Globus pallidus (tissue), 1 donor: ENCODE measurements at regions not wholly inside any gene's neighbourhood (a gene's known extent, or its start where the extent isn't known, plus 50 kb on each side); places are given as distances from the start of the nearest gene placed in this dataset.
A peak's percentile ranks its signal among the peaks of the same experiment; 100 is the strongest.

Experiments
- DNase-seq: peaks from one replicate; pipeline ENCODE4 v3.0.0-alpha.2; 2015; ENCODE audit warnings: low spot score

DNA sequence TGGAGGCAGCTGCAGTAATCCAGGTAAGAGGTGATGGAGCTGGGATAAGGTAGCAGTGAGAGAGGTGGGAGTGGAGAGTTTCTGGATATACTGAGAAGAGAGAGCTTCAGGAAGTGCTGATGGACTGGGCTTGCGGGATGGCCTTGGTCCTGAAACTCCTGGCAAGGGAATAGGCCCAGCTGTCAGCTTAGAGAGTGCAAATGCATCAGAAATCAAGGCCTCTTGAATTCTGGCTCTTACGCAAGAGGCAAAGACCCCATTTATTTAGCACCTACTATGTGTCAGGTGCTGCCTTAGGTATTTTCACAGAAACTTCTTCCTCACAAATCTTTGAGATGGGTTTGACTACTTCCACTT is 227.2 kb upstream of the MAP3K1 start:
- DNase-seq, result no peak

DNA sequence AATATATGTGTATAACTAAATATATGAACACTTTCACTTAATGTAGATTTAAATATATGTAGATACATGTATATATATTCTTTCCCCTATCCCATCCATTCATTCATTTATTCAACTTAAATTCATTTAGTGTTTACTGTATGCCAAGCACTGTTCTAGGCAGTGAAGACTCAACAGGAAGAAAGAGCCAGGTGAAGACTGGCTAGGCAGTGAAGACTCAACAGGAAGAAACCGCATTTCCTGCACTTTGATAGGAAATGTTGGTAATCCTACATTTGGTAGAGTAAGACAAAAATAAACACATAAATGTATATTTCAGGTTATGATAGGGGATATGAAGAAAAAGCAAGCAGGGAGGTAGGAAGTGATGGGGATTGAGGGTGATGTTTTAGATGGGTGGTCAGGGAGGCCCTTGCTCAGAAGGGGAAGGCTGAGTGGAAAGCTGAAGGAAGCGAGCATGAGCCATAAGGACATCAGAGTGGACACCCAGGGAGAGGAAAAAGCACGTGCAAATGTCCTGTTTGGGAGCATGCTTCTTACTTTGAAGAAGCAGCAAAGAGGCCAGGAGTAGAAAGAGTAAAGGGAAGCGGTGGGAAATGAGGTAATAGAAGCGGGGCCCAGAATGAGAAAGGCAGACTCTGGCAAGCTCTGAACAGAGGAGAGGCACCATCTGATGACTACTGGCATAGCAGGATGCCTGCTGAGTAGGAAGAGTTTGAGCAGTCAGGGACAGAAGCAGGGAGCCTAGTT is 227.8 kb upstream of the MAP3K1 start:
- no peak for DNase-seq

DNA sequence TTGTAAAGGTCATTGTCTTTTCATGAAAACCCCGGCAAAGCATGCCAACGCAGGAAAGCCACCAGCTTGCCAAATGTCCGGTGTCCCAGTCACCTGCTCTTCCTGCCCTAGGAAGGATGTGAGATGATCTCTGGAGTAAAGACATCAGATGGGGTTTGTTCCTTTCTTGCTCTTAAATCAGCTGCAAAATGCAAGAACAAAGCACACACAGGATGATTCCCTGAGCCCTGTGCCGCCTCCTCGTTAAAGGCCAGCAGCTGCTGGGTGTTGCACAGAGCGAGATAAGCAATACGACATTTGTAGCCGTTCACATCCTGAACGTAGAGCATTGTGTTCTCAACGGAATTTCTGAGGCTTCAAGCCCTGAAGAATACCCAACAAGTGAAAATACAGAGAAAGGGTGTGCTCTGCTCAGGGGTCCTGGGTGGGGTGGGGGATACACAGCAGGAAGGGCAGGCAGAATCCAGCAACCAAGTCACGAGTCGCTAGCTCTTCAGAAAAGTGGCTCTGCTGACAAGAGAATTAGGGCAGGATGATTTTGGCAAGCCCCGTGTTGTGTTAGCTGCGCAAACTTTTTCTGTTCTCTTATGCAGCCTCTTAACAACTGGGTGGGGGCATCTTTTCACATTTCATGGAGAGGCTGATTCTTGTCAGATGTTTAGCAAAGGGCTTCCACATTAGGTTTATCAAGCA is 229.2 kb upstream of the MAP3K1 start:
- no peak for DNase-seq

DNA sequence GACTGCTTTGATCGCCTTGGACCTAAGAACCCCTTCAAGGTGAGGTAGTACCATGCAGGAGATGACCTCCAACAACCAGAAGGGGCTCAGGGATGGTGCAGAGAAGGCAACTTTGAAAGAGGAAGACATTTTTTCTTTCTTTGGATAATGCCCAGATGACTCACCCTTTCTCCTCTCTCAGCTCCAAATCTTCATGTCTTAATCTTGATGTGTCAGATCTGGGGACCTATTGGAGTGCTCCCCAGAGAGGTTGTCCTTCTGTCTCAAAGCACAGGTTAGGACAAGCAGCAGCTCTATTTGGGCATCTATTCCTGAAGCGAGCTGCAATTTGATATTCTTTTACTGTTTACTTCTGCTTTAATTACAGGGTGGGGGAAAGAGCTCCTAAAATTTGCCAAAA is 229.9 kb upstream of the MAP3K1 start:
- no peak for DNase-seq

DNA sequence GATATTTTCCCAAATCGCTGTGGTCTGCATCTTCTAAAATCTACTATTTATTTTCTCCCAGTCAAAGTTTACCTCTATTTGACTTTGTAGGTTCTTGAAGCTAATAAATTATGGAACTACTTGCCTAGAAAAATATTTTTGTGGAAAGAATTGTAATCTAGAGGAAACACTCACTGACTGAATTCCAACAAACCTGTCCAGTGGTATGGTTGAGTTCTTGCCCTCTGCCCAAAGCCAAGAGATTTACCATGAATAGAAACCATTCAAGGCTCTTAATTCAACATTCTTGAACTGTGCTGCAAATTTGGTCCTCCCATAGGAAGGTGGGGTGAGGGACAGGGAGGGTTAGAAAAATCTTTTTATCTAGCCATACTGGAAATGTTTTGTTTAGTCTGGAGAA is 233.9 kb upstream of the MAP3K1 start:
- DNase-seq, result no peak

DNA sequence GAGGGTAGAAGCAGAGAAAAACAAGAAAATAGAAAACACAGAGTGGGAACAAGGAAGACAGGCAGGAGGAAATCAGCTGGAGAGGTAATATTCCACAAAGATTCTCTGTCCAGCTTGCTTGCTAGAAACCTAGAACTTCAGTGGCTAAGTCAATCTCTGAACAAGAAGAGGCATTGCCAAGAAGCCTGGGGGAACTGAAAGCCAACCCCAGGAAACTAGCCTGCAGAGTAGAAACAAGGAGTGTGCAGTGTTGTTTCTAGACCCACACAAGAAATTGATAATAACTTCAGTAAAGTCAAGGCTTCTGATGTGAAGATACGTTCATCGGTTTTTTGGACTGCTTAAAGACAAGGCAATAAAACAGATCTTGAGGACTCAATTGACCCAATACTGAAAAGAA is 234.5 kb upstream of the MAP3K1 start:
- no peak for DNase-seq

DNA sequence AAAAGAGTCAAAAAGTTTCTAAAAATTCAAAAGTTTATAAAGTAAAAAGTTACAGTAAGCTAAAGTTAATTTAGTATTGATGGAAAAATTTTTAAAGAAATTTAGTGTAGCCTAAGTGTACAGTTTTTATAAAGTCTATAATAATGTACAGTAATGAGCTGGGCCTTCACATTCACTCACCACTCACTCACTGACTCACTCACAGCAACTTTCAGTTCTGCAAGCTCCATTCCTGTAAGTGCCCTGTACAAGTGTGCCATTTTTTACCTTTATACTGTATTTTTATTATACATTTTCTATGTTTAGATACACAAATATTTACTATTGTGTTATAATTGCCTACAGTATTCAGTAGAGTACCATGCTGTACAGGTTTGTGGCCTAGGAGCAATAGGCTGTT is 239.5 kb upstream of the MAP3K1 start:
- DNase-seq, result no peak

DNA sequence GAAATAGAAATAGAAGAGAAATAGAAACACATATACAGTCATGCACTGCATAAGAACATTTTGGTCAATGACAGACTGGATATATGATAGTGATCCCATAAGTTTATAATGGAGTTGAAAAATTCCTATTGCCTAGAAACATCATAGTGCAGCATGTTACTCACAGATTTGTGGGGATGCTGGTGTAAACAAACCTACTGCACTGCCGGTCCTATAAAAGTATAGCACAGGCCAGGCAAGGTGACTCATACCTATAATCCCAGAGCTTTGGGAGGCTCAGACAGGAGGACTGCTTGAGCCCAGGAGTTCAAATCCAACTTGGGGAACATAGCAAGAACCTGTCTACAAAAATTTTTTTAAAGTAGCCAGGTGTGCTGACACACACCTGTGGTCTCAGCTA is 240.6 kb upstream of the MAP3K1 start:
- DNase-seq, result no peak

DNA sequence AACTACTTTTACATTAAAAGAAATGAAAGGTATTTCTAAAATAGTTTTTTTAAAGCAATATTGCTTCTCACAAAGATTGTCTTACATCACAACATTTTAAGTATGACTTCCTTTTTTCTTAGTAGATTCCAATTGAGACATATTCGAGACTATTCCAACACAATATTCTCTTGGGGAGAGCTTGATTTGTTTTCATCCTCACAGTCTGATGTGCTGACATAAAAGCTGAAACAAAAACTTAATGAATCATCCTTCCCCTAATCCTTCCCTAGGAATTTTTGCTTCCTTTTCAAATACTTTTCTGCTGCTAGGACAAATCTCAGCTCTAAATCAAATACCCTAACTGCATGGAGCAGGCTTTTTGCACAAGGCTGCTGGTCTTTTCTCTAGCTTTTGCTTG is 245.8 kb upstream of the MAP3K1 start:
- DNase-seq, result no peak

DNA sequence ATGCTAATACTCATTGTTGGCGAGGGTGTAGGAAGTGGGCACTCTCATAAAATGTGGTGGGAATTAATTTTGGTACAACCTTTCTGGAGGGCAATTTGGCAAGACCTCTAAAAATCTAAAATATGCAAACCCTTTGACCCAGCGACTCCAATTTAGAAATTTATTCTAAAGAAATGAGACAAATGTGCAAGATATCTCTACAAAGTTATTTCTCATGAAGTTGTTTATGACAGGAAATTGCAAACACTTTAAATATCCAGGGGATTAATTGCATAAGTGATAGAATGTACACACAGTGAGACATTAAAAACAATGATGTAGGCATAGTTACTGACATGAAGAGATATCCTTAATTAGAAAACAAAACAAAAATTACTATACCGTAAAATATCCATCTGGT is 246.3 kb upstream of the MAP3K1 start:
- DNase-seq, result no peak

DNA sequence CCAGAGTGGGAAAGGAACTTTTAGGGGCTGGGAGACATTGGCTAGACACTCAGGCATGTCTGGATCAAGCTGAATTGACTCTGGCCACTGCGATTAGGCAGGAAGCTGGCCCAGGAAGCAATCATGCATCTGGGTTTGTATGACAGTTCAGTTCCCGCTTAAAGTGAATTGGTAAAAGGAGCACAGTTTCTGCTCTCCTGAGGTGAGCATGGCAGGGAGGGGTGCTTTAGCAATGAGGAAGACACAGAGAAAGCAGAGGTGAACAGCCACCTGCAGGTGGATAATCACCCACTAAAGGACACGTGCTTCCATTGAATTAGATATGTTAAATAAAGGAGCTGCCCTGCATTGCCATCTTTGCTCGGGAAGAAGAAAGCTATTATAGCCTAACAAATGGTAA is 248.1 kb upstream of the MAP3K1 start:
- no peak for DNase-seq

DNA sequence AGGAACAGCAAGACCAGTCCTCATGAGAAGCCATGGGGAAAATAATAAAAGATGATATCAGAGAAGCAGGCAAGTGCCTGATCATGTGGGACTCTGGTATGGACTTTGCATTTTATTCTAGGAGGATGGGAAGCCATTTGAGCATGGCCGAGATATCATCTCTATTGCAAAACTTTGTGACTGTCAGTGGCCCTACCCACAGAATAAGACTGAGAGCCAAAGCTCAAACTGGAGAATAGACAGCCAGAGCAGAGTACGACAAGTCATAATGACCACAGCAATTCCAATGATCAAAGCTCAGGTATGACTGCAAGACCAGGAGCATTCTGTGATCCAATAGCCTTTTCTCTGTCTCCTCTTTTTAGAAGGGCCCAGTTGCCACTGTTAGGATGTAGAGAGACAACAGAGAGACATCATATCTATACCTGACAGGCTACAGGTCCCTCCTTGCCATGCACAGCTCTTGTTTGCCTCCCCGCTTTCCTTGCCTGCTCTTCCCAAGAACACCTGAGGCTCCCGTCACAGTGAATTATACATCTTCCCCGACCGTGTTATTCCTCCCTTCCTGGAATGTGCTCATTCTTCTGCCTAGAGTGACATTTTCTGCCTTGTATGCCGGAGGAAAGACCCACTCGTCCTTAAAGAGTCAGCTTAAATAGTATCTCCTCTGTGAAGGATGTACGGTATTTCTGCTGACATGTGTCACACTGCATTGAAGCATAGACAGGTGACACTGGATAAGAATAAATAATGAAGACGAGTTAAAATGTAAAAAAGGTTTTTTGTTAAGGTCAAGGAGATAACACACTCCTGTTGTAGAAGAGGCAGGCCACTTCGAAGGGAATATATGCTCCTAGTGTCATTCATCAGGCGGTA is 248.7 kb upstream of the MAP3K1 start:
- DNase-seq, result no peak

DNA sequence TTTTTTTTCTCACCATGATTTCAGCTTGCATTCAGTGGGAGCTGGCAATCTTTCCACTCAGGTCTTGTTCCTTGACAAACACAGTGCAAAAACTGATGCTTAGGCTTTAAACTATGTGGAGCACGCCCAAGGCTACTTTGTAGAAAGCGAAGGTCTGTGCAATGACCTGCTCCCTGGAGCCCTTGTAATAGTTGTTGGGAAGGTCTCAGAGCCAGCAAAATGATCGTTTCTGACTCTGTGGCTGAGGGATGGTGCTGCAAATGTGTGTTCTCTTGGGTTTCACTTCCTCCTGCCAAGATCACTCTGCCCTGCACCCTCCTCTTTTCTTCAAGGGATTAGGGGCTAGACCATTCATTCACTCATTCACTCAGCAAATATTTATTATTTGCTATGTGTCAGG is 249.7 kb upstream of the MAP3K1 start:
- peak; percentile 11 for DNase-seq

DNA sequence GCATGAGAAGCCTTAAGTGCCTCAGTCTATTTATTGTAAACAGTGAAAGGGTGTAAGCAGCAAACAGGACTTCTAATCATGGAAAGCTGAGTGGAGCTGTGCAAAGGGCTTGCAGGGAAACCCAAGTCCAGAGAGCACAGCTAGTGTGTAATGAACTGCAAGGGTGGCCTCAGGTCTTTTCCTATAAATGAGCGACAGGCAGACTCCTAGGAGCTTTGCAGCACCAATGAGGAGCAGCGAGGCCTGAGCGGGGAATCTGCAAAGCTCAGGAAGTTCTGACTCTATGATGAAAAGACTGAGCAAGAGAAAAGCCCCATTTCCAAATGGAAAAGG is 250.1 kb upstream of the MAP3K1 start:
- DNase-seq, result no peak

DNA sequence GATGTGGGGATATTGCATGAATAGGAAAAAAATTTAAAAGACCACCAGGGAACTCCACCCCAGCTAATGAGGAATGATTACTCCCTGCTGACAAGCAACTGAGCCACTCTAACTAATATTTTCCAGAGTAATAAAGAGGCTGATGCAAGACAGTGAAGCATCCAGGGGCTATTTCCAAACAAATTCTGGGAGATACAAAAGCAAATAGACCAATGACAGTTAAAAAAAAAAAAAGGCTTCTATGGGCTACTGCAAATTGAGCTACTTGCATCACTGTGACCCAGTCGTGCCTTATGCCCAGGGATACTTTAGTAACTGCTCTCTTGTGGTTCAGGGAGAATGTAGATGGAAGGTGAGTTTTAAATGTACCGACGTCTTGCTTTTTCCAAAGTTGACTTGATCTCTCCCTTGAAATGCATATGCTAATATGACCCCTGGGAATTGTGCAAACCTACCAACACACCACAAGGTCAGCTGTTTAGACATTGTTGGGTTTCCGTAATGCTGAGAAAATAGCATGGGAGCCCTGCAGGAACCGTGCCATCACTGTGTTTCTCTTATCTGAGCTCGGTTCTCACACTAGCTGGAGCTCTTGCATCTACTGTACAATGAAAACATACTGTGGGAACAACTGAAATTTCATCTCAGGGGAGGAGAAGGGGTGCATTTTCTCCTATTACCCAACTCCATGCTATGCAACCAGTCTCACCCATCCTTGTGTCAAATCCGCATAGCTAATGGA is 250.6 kb upstream of the MAP3K1 start:
- no peak for DNase-seq

DNA sequence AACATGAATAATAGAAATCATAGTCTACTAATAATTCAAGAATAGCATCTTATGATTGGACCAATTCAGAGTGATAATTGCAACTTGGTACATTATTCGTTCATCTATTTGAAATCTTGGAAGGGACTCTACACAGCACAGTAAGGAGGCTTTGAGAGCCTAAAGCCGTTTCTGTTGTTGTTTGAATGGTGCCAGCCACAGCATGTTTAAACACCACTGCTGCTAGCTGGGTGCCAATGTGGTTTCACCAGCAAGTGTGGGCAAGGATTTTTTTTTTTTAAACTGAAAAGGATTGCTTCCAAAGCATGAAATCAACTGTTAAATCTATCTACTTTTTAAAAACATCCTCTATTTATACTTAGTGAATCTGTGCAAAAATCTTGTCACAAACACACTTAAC is 253.9 kb upstream of the MAP3K1 start:
- no peak for DNase-seq

DNA sequence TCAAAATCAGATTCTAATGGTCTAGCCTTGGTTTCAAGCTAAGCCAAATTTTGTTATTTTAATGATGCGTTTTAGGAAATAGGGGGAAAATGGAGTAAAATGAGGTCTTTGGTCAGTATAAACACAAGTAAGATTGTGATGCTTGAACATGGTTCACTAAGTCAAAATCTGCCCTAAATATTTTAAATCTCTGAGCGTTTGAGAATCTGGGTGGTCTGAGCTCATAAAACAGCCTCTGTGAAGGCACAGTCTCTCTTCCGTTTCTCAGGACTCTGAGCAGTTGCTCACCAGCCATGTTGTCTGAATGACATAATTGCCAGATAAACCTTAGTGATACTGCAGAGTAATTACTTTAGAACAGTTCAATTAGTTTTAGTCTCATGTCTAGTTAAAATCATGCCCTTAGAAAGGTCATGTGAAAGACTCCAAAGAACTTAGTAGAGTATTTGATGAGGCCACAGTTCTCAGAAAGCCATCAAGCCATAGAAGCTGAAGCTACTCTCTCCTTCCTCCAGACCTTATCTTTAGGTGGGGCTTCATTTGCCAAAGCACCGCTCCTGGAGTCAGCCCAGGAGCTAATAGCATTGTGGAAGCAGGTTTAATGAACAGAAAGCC is 257.1 kb upstream of the MAP3K1 start:
- no peak for DNase-seq

DNA sequence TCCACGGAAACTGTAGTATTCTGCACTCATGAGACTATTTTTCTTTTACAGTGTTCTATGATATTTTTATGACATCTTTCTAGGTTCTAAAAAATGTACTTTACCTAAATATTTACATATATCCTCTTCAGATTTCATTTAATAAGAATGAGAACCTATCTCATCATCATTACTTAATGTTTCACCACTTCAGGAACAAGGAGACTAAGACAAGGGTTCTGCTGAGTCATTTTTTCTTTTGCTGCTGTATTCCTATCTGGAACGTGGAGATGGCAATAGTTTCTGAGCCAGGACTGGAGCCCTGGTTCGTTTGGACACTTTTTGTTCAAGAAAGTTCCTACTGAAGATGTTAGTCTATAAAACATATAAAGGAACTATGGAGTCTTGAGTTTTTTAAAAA is 258.2 kb upstream of the MAP3K1 start:
- no peak for DNase-seq

DNA sequence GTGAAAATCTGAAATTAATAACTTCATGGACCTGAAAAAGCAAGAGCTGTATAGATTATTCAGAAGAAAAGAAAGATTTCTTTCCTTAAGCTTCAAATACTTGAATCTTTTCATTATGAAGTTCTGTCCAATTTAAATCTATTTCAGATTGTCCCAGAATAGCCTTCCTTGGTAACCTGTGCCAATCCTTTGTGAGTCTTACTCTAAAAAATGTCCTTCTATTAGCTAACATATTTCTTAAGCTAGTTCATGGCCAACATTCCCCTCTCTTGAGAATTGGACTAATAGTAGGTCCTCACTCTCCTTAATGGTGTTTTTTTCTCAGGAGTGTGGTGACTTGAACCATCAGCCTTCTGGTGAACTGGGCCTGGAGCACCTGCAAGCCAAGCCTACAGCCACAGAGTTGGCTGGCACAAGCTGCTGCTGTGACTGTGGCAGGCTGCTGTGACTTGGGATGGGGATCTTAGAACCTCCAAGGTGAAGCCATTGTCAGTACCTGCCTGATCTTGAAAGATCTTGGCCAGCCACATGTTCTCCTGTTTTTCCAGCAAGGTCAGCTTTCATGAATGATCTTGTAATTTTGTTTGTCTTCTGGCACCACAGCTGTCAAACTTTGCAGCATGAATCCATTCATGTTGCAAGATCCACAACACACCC is 262.6 kb upstream of the MAP3K1 start:
- DNase-seq, result no peak

DNA sequence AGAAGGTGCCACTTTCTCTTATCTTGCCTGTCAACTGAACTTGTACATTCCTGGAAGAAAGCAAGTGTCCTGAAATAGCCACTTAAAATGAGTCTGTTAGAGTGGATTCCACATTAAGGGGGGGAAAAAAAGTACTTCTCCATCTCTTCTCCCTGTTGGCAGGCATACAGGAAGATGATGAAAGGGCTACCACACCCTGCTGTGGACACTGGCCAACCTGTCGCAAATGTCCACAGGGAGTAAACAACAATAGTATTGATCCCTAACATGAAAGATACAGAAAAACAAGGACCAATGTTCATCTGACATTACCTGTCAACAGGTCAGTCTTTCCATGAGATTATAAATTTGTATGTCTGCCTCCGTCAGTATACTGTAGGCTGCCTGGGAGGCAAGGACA is 265.1 kb upstream of the MAP3K1 start:
- no peak for DNase-seq

DNA sequence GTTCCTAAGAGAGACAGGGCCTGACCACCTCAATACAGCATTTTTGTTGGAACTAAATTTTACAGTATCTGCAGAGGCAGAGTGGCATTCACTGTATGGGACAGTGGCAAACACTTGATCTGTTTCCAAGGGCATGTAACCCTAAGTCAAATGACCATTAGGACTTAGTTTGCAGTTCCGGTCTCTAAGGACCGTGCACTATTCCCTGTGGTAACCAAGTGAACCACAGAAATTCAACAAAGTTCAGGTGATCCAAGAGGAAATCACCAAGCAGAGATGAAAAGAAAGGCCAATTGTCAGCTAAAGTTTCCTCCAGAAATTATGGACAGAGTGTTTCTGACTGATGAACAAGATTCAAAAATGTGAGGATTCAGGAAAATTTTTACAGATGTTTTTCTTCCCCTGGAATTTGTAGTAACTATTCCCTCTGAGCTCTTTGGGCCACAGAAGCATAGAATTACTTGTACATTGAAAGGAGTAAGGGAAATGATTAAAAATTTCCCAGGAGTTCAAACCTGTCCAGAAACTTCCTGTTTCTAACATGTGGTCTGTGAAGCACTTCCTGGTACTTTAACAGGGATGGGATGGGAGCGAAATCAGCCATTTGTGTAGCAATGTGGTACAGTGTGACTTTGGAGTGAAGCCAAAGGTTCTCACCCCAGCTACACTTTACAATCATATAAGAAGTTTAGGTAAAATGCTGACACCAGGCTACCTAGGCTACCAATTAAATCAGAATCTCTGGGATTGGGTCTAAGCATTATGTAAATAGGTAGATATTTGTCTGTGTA is 266.1 kb upstream of the MAP3K1 start:
- DNase-seq, result no peak
